IMR-90 (cell line): ENCODE measurements at regions not wholly inside any gene's neighbourhood (a gene's known extent, or its start where the extent isn't known, plus 50 kb on each side); places are given as distances from the start of the nearest gene placed in this dataset.

Experiments used
- CEBPB ChIP-seq: IDR thresholded peaks from 2 replicates; pipeline ENCODE4 v1.6.1; 2012; ENCODE audit warnings: low read depth, low read length, improper control_type of control experiment
- CHD1 ChIP-seq: IDR thresholded peaks from 2 replicates; pipeline ENCODE4 v1.6.1; 2012; ENCODE audit warnings: low read depth, low read length, improper control_type of control experiment
- CTCF ChIP-seq: conservative IDR thresholded peaks from 2 replicates; pipeline ENCODE4 v1.5.1; 2012; ENCODE audit warnings: mild to moderate bottlenecking, low read depth, low read length, improper control_type of control experiment
- FOS ChIP-seq: fragments of 150-350 bp; IDR thresholded peaks from 2 replicates; pipeline ENCODE4 v1.6.1; 2016; ENCODE audit warnings: low read depth, low read length
- MAFK ChIP-seq: IDR thresholded peaks from 2 replicates; pipeline ENCODE4 v1.6.1; 2012; ENCODE audit warnings: low read depth, low read length, improper control_type of control experiment
- MXI1 ChIP-seq: IDR thresholded peaks from 2 replicates; pipeline ENCODE4 v1.6.1; 2012; ENCODE audit warnings: low read depth, mild to moderate bottlenecking, low read length, moderate library complexity, borderline replicate concordance
- POLR2A ChIP-seq: IDR thresholded peaks from 2 replicates; pipeline ENCODE4 v1.6.1; 2012; ENCODE audit warnings: mild to moderate bottlenecking, low read depth, low read length
- RCOR1 ChIP-seq: IDR thresholded peaks from 2 replicates; pipeline ENCODE4 v1.6.1; 2012; ENCODE audit warnings: mild to moderate bottlenecking, low read length, improper control_type of control experiment; ENCODE audit not compliant: insufficient replicate concordance

DNA sequence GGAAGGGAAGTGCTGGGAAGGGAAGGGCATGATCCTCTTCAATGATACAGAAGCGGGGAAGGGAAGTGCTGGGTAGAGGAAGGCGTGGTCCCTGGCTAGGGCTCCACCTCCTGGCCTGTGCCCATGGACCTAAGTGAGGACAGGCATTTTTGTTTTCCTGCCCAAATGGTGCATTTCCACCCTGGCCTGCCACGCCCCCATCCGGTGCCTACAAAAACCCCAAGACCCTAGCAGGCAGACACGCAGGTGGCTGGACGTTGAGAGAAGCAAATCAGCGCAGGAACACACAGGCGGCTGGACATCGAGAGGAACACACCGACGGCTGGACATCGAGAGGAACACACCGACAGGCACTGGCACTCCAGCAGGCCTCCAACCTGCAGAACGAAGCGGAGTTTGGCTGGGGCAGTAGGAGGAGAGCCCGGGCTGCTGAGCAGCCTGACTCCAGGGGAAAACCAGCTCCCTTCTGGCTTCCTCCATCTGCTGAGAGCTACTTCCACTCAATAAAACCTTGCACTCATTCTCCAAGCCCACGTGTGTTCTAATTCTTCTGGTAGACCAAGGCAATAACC, 628.3 kb downstream of the BUD13 start:
- TF ChIP-seq MAFK (no peak), POLR2A (no peak), CTCF (no peak), RCOR1 (no peak), CEBPB (no peak), FOS (no peak), MXI1 (no peak), CHD1 (no peak)
